ENCODE measurements at regions not wholly inside any gene's neighbourhood (a gene's known extent, or its start where the extent isn't known, plus 50 kb on each side); places are given as distances from the start of the nearest gene placed in this dataset.

DNA sequence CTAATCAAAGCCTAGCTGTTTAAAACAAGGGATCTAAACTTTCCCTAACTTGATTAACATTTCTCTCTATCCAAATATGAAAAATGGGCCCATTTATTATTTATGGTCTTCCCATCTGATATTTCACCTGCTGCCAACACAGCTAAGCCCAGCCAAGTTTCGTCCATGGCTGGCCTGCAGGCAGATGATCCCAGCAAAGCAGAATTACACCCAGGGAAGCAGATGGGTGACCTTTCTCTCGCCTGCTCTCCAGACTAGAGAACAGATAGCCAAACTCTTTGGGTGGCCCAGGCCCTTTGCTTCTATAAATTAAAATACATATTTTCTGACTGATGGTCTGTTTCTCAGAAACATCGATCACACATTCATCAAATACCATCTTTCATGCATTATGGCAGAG, 1038.8 kb downstream of the AGBL1 start:
- no peaks in the 10 kb centered on the region for H3K4me1 ChIP-seq (replicated peaks in 1 of 2)
- no peak overlapping the region for H3K27ac ChIP-seq
- TF ChIP-seq, protein P1, sequence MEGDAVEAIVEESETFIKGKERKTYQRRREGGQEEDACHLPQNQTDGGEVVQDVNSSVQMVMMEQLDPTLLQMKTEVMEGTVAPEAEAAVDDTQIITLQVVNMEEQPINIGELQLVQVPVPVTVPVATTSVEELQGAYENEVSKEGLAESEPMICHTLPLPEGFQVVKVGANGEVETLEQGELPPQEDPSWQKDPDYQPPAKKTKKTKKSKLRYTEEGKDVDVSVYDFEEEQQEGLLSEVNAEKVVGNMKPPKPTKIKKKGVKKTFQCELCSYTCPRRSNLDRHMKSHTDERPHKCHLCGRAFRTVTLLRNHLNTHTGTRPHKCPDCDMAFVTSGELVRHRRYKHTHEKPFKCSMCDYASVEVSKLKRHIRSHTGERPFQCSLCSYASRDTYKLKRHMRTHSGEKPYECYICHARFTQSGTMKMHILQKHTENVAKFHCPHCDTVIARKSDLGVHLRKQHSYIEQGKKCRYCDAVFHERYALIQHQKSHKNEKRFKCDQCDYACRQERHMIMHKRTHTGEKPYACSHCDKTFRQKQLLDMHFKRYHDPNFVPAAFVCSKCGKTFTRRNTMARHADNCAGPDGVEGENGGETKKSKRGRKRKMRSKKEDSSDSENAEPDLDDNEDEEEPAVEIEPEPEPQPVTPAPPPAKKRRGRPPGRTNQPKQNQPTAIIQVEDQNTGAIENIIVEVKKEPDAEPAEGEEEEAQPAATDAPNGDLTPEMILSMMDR (IDR thresholded peaks at IDR 0.05), result no peak
- no peak for TF ChIP-seq POLR2A (IDR thresholded peaks at IDR 0.05)
- intact Hi-C loops (cut with DNase I), result no loop called here
- no peaks in the 10 kb centered on the region for H3K9me3 ChIP-seq (replicated peaks in 1 of 3)
- no peak overlapping the region for H3K4me3 ChIP-seq
- peak in 2 of 7 donors; percentile 16 to 58 for DNase-seq
- H3K27me3 ChIP-seq, result no peaks in the 10 kb centered on the region
- 26 to 36% (median 29%) methylated on average over 3 of the region's 3 CpGs for WGBS, 4 donors
- H3K36me3 ChIP-seq (replicated peaks in 1 of 2), result no peaks in the 10 kb centered on the region

DNA sequence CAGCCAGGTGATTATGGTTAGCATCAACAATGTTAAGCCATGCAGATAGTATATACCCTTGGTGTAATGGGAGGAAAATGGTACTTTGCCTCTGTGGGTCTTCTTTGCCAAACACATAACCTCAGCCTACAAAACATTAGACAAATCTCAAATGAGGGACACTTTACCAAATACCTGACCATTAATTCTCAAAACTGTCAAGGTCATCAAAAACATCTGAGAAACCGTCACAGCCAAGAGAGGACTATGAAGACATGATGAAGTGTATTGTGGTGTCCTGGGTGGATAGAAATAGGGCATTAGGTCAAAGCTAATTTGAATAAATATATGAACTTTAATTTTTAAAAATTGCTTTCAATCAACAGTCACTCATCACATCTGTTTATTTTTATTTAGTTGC, 1036.1 kb downstream of the AGBL1 start:
- TF ChIP-seq, protein P1 (IDR thresholded peaks at IDR 0.05), result no peak
- no peak for TF ChIP-seq POLR2A (IDR thresholded peaks at IDR 0.05)
- intact Hi-C loops (cut with DNase I), result no loop called here
- H3K4me3 ChIP-seq, result no peak overlapping the region
- H3K27ac ChIP-seq, result no peak overlapping the region
- DNase-seq, result no peak
- H3K4me1 ChIP-seq (replicated peaks in 1 of 2), result no peaks in the 10 kb centered on the region
- H3K27me3 ChIP-seq, result no peaks in the 10 kb centered on the region
- 65 to 88% (median 78%) methylated on average over 1 of the region's 1 CpG for WGBS, 4 donors
- no peaks in the 10 kb centered on the region for H3K36me3 ChIP-seq (replicated peaks in 1 of 2)
- no peaks in the 10 kb centered on the region for H3K9me3 ChIP-seq (replicated peaks in 1 of 3)

DNA sequence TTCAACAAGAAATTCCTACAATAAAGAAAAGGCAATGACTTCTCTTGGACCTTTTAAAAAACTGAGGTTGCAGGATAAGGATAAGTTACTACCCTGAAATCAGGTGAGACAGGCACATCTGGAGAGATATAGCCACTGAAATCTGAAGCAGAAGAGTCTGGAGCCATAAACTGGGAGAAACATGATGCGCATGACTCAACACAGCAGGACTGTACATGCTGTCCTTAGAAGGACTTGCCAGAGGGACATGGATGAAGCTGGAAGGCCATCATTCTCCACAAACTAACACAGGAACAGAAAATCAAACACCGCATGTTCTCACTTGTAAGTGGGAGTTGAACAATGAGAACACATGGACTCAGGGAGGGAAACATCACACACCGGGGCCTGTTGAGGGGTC, 1020.2 kb downstream of the AGBL1 start:
- Histone ChIP-seq H3K4me3 (no peak overlapping the region), H3K36me3 (replicated peaks in 1 of 2) (no peaks in the 10 kb centered on the region), H3K27ac (no peak overlapping the region), H3K9me3 (replicated peaks in 1 of 3) (no peaks in the 10 kb centered on the region), H3K4me1 (replicated peaks in 1 of 2) (no peaks in the 10 kb centered on the region), H3K27me3 (peaks cover 7% of the 10 kb centered on the region)
- TF ChIP-seq POLR2A (IDR thresholded peaks at IDR 0.05), result no peak
- TF ChIP-seq, protein P1 (IDR thresholded peaks at IDR 0.05), result no peak
- 81 to 90% (median 88%) methylated on average over 3 of the region's 3 CpGs for WGBS, 4 donors
- no peak for DNase-seq
- intact Hi-C loops (cut with DNase I), result no loop called here

DNA sequence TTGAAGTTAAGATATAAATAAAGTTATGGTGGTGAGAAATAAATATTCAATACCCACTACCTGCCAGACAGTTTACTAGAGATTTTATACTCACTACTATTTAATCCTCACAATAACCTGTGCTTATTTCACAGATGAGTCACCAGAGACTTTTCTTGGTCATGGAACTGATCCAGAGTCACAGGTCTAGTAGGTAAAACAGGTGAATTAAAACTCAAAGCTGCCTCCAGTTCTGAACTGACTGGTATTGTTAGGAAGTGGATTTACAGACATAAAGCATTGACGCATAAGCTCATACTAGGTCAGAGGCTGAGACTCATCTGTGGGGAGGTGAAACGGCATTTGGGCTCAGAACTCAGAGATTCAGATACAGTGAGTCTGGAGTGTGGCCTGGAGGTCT, 1009.9 kb downstream of the AGBL1 start:
- Histone ChIP-seq H3K27me3 (no peaks in the 10 kb centered on the region), H3K36me3 (replicated peaks in 1 of 2) (no peaks in the 10 kb centered on the region), H3K27ac (no peak overlapping the region), H3K9me3 (replicated peaks in 1 of 3) (no peaks in the 10 kb centered on the region), H3K4me3 (no peak overlapping the region), H3K4me1 (replicated peaks in 1 of 2) (no peaks in the 10 kb centered on the region)
- TF ChIP-seq, protein P1 (IDR thresholded peaks at IDR 0.05), result no peak
- TF ChIP-seq POLR2A (IDR thresholded peaks at IDR 0.05), result no peak
- intact Hi-C loops (cut with DNase I), result no loop called here
- no peak for DNase-seq
- 85 to 100% (median 87%) methylated on average over 2 of the region's 2 CpGs for WGBS, 4 donors
